AG09319 (cell line): ENCODE measurements at regions not wholly inside any gene's neighbourhood (a gene's known extent, or its start where the extent isn't known, plus 50 kb on each side); places are given as distances from the start of the nearest gene placed in this dataset.

ENCODE experiments used
- DNase-seq: peaks from one replicate; pipeline ENCODE4 v3.0.0-alpha.2; 2010; ENCODE audit warnings: low read depth; ENCODE audit errors: extremely low read depth
- CTCF ChIP-seq: IDR thresholded peaks from 2 replicates; pipeline ENCODE4 v1.5.1; 2011; ENCODE audit warnings: low read depth, mild to moderate bottlenecking, inconsistent platforms, low read length, moderate library complexity

- TF ChIP-seq CTCF, result no peak
- no peak for DNase-seq
These were observed 521.0 kb upstream of the IGFBP7 start for GRCh38 chr4:57631147-57631546.

- no peak for TF ChIP-seq CTCF
- no peak for DNase-seq
These were observed 517.8 kb upstream of the IGFBP7 start for GRCh38 chr4:57628004-57628403.

GRCh38 chr4:57614257-57614932, 504.2 kb upstream of the IGFBP7 start:
- no peak for TF ChIP-seq CTCF
- no peak for DNase-seq

- no peak for DNase-seq
- no peak for TF ChIP-seq CTCF
These were observed 502.1 kb upstream of the IGFBP7 start for GRCh38 chr4:57612279-57612678.

GRCh38 chr4:57607566-57608180, 497.5 kb upstream of the IGFBP7 start:
- no peak for TF ChIP-seq CTCF
- DNase-seq, result no peak

GRCh38 chr4:57605376-57605775, 495.2 kb upstream of the IGFBP7 start:
- no peak for TF ChIP-seq CTCF
- DNase-seq, result no peak

- no peak for TF ChIP-seq CTCF
- no peak for DNase-seq
These were observed 492.0 kb upstream of the IGFBP7 start for GRCh38 chr4:57602141-57602540.
